LoVo (cell line): ENCODE measurements at regions not wholly inside any gene's neighbourhood (a gene's known extent, or its start where the extent isn't known, plus 50 kb on each side); places are given as distances from the start of the nearest gene placed in this dataset.

Experiments used
- DNase-seq: peaks from one replicate; pipeline ENCODE4 v3.0.0-alpha.2; 2016; ENCODE audit warnings: low spot score

DNA sequence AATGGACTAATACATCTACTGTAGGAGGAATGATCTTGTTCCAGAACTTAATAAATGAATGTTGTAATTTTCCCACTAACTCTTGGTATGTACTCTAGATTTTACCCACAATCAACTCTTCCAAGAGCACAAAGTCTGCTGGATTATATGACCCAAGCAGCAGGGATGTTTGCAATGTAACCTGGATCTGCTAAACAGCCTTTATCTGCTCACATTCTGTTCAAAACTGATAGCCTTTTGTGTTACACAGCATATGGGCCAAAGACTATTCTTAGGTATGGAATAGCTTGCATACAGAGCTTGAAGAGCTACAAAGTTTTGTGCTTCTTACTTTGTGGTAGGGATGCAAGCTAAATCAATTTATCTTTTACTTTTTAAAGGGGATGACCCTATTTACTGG lies 213.7 kb upstream of the DCN start:
- DNase-seq, result no peak

DNA sequence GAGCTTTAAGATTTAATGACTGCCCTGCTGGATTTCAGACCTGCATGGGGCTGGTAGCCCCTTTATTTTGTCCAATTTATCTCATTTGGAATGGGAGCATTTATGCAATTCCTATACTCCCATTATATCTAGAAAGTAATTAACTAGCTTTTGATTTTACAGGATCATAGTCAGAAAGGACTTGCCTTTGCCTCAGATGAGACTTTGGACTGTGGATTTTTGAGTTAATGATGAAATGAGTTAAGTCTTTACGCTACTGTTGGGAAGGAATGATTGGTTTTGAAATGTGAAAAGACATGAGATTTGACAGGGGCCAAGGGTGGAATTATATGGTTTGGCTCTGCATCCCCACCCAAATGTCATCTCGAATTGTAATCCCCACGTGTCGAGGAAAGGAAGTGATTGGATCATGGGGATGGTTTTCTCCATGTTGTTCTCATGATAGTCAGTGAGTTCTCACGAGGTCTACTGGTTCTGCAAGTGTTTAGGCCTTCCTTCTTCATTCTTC lies 213.1 kb upstream of the DCN start:
- no peak for DNase-seq

DNA sequence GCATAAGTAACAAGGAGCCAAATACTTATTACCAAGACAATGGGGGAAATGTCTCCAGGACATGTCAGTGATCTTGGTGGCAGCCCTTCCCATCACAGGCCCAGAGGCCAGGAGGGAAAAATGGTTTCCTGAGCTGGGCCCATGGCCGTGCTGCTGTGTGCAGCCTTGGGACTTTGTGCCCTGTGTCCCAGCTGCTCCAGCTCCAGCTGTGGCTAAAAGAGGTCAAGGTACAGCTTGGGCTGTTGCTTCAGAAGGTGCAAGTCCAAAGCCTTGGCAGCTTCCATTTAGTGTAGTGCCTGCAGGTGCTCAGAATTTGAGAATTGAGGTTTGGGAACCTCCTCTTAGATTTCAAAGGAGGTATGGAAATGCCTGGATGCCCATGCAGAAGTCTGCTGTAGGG lies 212.3 kb upstream of the DCN start:
- no peak for DNase-seq

DNA sequence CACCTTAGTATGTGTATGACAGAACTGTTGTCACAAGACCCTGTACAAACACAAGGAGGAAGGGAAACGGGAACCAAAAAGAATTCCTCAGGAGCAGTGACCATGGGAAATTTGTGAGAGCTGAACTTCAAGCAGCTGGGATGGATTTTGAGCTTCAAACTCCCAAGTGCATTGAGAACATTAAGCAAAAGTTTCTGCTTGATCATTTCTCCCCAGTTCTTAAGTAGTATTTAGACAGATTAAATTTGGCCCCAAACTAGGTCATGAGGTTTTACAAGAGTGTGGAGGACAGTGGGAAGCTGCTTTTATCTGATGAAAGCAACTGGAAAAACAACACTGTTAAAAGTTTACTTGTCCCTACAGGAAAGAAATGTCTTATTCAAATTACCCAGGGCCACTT lies 206.0 kb upstream of the DCN start:
- no peak for DNase-seq

DNA sequence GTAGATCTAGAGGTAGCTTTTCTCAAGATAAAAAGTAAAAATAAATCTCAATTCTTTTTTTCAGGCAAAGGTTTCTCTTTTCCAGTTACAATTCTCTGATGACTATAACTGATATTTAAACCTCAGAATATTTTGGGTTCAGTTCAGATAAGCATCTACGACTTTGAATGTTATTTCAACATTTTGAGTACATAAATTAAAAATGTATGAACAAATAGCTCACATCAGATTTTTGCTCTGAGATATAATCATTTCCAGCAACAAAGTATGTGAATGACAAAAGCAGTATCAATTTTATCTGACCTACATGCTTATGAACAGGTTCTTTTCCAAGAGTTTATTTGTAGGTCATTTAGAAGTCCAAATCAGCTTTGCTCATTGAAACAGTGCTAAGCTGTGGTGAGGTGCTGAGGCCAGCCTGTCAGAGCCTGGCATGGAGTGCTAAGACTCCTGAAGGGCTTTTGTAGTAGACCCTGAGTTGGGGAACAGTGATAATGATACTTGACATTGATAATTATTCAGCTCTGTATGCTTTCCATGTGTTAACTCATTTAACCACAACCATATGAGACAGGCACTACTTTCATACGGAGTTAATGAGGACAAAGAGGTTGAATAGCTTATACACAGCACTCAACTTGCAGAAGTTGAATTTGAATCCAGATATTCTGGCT lies 205.0 kb upstream of the DCN start:
- DNase-seq, result no peak

DNA sequence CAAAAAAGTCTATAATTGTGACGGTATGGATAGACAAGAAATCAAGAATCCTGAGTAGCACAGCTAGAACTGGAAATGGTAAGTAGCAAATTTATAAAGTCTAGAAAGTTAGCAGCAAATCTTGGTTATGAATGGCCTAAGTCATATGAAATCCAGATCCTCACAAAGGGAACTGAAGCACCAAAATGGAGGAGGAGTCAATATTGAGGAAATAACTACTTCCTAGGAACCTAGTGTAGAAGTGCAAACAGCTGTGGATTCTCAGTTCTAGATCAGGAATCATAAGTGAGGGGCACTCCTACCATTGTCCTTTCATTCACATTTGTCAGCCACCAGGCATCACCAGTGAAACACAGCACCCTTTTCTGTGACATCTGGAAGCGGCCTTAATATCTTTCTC lies 202.2 kb upstream of the DCN start:
- DNase-seq, result no peak

DNA sequence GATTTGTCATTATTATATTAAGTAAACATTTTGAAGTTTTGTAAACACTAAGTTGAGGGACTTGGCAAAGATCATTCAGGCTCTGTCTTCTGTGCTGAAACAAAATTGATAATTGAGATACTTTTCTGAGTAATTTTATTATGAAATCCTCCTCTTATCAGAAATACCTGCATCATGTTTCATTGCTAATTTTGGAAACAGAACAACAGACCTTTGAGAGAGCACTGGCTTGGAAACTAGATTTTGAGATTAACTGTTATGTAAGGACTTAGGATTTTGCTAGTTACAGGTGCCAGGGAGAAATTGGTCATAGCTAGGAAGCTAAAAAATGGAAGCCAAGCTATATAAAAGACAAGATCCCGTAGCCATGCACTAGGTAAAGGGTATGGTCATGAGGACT lies 201.7 kb upstream of the DCN start:
- DNase-seq, result no peak

DNA sequence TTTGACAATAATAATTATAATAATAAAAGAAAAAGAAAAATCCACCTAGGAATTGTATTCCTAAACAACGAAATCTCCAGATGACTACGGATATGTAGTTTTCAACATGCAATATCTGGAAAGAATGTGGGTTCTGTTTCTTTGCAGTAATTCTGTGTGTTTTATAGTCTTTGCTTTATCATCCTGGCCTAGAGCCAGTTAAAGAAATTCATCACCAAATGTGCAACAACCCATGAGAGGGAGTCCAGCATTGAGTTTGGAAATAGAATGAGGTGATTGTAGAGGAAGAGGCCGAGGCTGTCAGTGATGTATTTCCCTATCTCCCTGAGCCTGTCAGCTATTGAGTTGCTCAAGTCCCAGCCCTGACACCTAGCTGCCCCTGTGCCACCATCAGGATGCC lies 200.5 kb upstream of the DCN start:
- no peak for DNase-seq

DNA sequence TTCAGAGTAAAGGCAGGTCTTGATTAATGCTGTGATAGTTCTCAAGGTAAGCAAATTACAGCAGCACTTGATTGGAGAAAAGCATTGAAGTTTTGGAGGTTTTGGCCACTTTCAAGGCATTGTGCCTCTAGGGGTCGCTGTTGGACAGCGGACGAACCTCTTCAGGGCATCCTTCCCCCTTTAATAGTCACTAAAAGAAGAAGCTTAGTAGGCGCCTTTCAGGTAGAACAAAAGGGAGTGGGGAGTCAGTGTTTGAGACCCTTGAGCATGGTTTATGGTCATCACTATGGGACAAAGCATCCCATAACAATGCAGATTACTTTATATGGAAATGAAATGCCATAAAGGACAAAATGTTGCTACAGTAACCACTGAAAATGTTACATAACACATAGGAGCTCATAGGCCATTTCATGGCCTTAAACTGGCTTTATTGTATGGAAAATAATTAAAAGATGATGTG lies 199.5 kb upstream of the DCN start:
- DNase-seq, result peak; percentile 78

DNA sequence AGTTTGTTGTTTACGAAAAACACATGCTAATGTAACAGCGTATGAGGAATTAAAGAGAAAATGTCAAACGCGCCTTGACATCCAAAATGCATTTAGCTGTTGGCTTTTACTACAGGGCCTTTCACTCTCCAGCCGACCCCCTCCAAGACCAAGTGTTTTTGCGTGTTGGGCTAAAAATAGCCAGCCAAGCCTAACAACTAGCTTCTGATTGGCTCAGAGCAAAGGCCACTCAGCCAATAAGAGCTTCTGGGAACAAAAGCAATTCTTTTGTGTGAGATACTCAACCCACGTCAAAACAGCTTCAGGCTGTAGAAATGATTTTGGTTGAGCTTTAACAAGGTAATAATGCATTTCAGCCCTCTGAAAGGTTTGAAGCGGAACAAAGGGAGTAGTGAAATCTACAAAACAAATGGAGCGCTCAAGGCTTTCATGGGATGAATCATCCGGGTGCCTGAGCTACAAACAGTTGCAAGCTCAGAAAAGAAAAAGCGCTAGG lies 198.7 kb upstream of the DCN start:
- no peak for DNase-seq

DNA sequence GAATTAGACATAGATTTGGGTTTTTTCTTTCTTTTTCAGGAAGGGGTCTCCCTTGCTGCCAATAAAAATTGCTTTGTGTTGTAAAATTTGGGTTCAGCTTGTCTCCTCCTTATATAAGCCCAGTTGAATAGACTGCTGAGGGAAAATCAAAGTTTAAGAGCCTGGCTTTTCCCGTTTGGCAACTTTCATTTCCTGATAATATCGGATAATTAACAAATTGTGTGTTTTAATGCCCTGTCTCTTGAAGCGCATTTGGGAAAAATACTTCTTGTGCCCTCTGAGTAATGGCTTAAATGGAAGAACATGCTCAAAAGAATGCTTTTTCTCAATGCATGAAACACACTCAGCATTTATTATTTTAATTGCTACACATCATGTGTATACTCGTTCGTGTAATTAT lies 198.0 kb upstream of the DCN start:
- no peak for DNase-seq

DNA sequence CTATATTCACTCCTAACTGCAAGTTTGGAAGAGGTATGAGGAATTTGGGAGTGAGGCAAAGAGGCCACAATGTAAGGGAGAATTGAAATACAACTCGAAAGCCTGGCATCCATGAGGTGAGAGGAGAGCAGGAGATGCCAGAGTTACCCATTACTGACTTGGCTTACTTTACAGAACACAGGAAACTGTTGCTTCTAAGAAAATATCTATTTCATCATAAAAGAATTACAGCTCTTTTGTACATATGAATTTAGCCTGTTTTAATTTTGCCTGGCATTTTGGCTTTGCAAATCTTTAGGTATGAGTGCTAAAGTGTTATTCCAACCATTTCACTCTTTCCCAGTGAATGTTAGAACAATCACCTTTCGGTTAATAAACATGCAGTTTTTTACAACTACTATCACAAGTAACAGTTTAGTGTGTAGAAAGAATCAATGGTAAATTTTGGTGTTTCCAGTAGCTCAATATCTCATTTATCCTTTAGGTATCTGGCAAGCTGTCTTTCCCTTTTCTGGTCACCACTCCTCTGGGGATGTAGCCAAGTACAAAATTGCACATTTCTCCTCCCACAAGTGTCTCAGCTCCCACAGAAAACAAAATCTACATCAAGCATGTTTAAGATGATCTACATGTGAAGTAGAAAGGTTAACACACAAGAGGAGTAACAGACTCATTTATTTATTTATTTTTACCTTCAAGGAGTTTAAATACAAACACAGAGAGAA lies 196.6 kb upstream of the DCN start:
- DNase-seq, result no peak

DNA sequence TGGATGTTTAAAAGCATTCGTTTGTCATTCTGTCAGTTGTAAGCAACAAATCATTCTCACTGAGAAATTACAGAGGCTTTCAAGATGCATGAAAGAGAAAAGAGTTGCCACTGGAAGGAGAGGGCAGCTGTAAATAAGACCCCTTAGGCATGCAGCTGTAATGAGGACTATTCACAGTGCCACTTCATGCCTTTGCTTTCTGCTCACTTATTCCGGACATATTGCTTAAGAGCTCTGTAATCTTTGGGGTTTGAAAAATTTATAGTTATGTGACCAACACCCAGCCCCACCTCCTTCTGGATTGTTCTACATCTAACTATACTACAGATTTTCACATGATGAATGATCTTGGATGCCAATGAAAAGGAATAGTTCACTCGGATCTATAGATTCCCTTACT lies 194.8 kb upstream of the DCN start:
- DNase-seq, result no peak

DNA sequence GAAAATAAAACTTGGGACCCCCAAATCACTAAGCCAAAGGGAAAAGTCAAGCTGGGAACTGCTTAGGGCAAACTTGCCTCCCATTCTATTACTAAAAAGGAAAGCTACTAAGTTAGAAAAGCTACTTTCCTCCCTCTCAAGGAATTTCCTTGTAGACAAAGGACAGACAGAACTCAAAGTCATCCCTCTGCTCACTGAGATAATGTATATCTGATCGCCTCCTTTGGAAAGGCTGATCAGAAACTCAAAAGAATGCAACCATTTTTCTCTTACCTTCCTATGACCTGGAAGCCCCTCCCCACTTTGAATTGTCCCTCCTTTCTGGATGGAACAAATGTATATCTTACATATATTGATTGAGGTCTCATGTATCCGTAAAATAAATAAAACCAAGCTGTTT lies 190.5 kb upstream of the DCN start:
- DNase-seq, result no peak

DNA sequence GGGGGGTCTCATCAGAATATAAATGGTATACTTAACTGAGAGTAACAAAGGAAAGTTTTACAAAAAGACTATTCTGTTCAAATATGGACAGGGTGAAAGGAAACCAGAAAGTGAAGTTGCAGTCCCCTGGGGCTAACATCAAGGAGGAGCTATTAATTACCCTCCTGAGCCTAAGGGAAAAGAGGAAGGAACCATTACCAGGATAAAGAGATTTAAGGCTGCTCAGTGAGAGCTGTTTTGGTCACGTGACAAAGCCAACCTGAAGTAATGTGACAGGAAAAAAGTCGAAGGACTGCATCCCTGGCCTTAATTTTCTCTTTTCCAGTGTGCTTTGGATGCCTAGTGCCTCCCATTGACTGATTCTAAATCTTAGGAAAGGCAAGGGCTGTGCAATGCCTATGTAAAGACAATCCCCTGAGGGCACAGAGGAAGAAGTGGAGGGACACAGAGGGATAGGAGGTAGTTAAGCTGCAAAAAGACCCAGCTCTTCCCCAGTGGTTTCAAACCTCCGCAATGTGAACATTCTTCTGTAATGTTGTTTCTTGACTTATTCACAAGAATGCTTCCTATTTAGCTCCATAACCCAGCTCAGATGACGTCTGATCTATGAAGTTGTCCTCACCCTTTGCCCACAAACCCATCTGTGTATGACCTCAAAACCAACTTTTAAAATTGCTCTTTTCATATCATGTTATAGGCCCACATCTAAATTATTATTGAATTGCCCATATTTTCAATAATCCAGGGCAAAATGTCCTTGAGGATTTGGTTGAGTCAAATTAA lies 187.7 kb upstream of the DCN start:
- no peak for DNase-seq

DNA sequence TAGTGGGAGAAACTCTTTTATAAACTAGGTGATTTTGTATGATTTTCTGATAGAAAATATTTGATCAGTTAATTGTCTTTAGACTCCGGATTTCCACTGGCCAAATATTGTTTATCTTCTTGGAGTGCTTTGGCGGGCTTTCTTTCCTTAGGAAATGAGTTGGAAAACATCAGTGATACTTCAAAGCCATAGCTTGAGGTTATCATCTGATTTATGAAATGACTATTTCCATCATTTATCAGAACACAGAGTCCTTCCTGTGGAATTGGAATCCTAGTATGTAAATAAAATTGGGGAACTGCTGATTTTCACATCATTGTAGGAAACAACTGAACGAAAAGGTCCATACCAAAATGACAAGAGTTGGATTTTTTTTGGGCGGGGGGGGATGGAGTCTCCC lies 186.0 kb upstream of the DCN start:
- DNase-seq, result no peak

DNA sequence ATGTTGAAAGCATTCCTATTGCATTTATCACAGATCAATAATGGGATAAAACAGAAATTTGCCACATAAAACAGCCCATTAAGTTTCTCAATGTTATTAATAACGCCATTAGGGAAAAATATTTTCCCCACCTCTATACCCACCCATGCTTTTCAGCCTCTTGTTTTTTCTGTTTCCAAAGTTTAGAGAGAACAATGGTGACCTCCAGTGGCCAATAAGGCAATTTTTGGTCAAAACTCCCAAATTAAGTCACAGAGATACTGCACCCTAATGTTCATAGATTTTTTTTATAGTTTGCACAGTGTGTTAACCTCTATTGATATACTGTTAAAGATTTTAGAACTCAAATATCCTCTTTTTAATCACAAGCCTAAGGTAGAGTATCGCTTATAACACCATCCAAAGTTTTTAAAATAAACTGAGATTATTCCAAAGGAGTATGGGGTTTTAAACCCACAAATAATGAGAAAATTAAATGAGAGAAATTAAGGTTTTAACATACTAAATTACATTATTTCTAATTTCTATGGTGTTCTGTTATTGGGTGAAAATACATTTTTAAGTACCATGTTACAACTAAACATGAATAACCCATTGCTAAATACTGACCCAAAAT lies 184.7 kb upstream of the DCN start:
- DNase-seq, result no peak

DNA sequence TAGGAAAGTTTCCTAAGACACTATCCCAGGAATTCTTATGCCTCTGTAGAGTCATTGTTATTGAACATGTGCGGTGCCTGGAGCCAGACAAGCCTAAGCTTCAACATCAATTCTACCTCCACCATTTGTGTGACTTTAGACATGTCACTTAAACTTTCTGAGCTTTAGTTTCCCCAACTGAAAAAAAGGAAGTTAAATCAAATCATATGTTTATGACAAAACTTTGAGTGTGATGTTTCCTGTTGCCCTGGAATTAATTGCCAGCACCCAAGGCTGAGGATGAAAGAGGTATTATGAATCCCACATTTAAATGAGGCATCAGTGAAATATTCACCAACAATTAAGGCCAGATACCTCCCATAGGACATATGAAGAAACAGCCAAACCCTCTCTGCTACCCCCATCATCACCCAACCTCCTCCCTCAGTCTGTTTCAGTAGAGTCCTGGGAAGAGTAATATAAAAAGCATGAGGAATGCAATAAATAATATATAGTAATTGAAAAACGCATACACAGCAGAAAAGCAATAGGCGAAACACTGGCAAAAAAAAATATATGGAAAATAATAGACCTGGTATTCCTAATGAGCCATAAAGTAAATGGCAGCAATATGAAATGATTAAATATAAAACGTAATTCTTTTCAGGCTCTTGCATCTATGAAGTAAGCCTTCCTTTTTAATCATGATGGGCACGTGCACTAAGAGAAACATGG lies 182.0 kb upstream of the DCN start:
- DNase-seq, result no peak

DNA sequence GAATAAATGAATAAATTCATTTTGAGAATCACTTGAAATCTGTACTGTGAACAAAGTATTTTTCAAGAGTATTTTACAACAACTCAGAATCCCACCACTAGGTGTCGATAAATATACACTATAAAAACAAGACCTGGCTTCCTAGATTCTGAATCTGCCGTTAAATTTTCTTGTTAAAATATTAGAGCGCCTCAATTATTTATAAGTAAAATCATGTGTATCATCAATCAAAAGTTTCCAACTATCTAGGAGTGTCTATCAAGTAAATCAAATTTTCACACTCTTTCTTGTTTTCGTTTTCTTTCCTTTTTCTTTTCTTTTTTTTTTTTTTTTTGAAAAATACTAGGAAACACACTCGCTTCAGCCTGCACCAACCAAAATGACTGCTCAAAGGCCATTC lies 179.2 kb upstream of the DCN start:
- peak; percentile 70 for DNase-seq

DNA sequence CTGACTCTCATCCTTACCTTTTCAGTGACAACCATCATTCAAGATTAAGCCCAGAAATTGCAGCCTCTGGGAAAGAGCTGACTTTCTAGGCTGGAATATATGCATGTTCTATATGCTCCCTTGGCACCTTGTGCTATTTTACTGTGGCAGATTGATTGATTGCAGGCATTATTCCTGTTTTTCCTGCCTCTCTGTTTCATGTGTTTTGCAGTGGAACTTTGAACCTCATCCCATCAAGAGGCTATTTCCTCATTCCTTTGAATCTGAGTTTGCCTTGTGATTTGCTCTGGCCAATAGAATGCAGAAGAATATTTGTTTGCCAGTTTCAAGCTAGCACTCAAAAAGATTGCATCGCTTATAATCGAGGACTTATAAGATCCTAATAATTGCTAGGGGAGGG lies 174.8 kb upstream of the DCN start:
- peak; percentile 42 for DNase-seq

DNA sequence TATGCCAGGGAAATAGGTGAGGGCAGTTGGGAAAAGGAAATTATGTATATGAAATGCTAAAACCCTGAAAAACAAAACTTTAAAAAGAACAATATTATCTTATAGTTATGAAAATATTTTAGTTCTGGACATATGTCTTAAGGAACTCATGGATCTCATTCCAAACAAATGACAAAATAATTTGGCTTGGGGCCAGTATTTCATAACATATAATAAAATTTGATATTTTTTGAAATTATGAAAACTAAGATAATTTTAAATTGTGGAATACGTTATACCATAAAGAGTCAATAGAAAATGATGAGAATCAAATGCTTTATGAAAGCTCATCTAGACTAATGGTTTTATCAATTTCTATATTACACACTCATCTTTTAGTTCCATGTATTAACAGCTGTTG lies 173.8 kb upstream of the DCN start:
- DNase-seq, result no peak
